GM23338 (cell line): ENCODE measurements at regions not wholly inside any gene's neighbourhood (a gene's known extent, or its start where the extent isn't known, plus 50 kb on each side); places are given as distances from the start of the nearest gene placed in this dataset.

Experiments used
- ATAC-seq: fragments of 200-7000 bp; cut with Tn5 transposase; 3 replicates; pipeline ENCODE4 v1.9.1; 2020
- DNase-seq: peaks from one replicate; pipeline ENCODE4 v3.0.0-alpha.2; 2015; ENCODE audit warnings: low spot score
- H2AFZ ChIP-seq: fragments of 200-600 bp; sonication (generic); 2 replicates; pipeline ENCODE4 v1.8.0; 2016; ENCODE audit warnings: antibody characterized with exemption, mild to moderate bottlenecking, moderate library complexity
- H3F3A ChIP-seq: fragments of 200-600 bp; sonication (generic); replicated peaks from 2 replicates; pipeline ENCODE4 v1.8.0; 2017; ENCODE audit warnings: antibody characterized with exemption, mixed run types, low read depth
- H3K27ac ChIP-seq: fragments of 200-600 bp; sonication (generic); 2 replicates; pipeline ENCODE4 v1.6.1; 2016; ENCODE audit warnings: low read depth
- H3K27me3 ChIP-seq: fragments of 200-600 bp; sonication (generic); 2 replicates; pipeline ENCODE4 v1.8.0; 2016; ENCODE audit warnings: mild to moderate bottlenecking, mixed run types, moderate library complexity; ENCODE audit not compliant: insufficient read depth
- H3K36me3 ChIP-seq: fragments of 200-600 bp; sonication (generic); 2 replicates; pipeline ENCODE4 v1.8.0; 2016; ENCODE audit warnings: mild to moderate bottlenecking; ENCODE audit not compliant: insufficient read depth
- H3K4me1 ChIP-seq: fragments of 200-600 bp; sonication (generic); 2 replicates; pipeline ENCODE4 v1.8.0; 2016; ENCODE audit warnings: mild to moderate bottlenecking, moderate library complexity; ENCODE audit not compliant: insufficient read depth
- H3K4me2 ChIP-seq: fragments of 200-600 bp; sonication (generic); 2 replicates; pipeline ENCODE4 v1.7.1; 2017; ENCODE audit warnings: mixed run types
- H3K4me3 ChIP-seq: fragments of 200-600 bp; sonication (generic); 2 replicates; pipeline ENCODE4 v1.6.1; 2016; ENCODE audit warnings: mixed run types
- H3K79me2 ChIP-seq: fragments of 200-600 bp; sonication (generic); replicated peaks from 2 replicates; pipeline ENCODE4 v1.8.0; 2017; ENCODE audit warnings: mild to moderate bottlenecking; ENCODE audit not compliant: insufficient read depth
- H3K9me2 ChIP-seq: fragments of 200-600 bp; sonication (generic); 2 replicates; pipeline ENCODE4 v1.8.0; 2017; ENCODE audit not compliant: insufficient read depth
- H4K20me1 ChIP-seq: fragments of 200-600 bp; sonication (generic); replicated peaks from 2 replicates; pipeline ENCODE4 v1.8.0; 2017; ENCODE audit warnings: mild to moderate bottlenecking; ENCODE audit not compliant: insufficient read depth
- H3K27ac Mint-ChIP-seq: 2 replicates; pipeline ENCODE4 v1.8.0; 2020; ENCODE audit warnings: inconsistent platforms, mild to moderate bottlenecking, moderate library complexity, mixed read lengths
- H3K27me3 Mint-ChIP-seq: 3 replicates; pipeline ENCODE4 v1.8.0; 2022; ENCODE audit warnings: low read depth, mild to moderate bottlenecking, moderate library complexity, mixed read lengths, inconsistent platforms; ENCODE audit not compliant: insufficient read depth, poor library complexity
- H3K36me3 Mint-ChIP-seq: 3 replicates; pipeline ENCODE4 v1.8.0; 2021; ENCODE audit warnings: low read depth, mild to moderate bottlenecking, inconsistent platforms, moderate library complexity, mixed read lengths
- H3K4me1 Mint-ChIP-seq: 3 replicates; pipeline ENCODE4 v1.8.0; 2020; ENCODE audit warnings: mild to moderate bottlenecking, inconsistent platforms, mixed read lengths
- H3K4me3 Mint-ChIP-seq: 3 replicates; pipeline ENCODE4 v1.8.0; 2021; ENCODE audit warnings: moderate library complexity, mild to moderate bottlenecking, inconsistent platforms, mixed read lengths
- H3K9me3 Mint-ChIP-seq: 3 replicates; pipeline ENCODE4 v1.8.0; 2020; ENCODE audit warnings: moderate library complexity, mild to moderate bottlenecking, inconsistent platforms, mixed read lengths
- CREB1 ChIP-seq: fragments of 250-450 bp; sonication (Bioruptor Pico); IDR thresholded peaks from 2 replicates; pipeline ENCODE4 v1.5.0; 2020; ENCODE audit warnings: low read depth, mild to moderate bottlenecking, moderate library complexity
- EZH2phosphoT487 ChIP-seq: fragments of 200-600 bp; sonication (generic); IDR thresholded peaks from one replicate; pipeline ENCODE4 v1.8.1; 2018; ENCODE audit warnings: antibody characterized with exemption; ENCODE audit not compliant: unreplicated experiment
- NANOG ChIP-seq: IDR thresholded peaks from 2 replicates; pipeline ENCODE4 v1.6.1; 2016; ENCODE audit warnings: antibody characterized with exemption, borderline replicate concordance
- STAT1 ChIP-seq: IDR thresholded peaks from one replicate; pipeline ENCODE4 v1.6.1; 2016; ENCODE audit warnings: antibody characterized with exemption; ENCODE audit not compliant: unreplicated experiment
- ZNF114 ChIP-seq: fragments of 250-450 bp; sonication (Bioruptor Pico); IDR thresholded peaks from 2 replicates; pipeline ENCODE4 v1.5.0; 2020; ENCODE audit warnings: mild to moderate bottlenecking, moderate library complexity
- ZNF331 ChIP-seq: fragments of 250-450 bp; sonication (Bioruptor Pico); IDR thresholded peaks from 2 replicates; pipeline ENCODE4 v1.5.0; 2020; ENCODE audit warnings: low read depth, mild to moderate bottlenecking, moderate library complexity
- ZNF462 ChIP-seq: fragments of 250-450 bp; sonication (Bioruptor Pico); IDR thresholded peaks from 2 replicates; pipeline ENCODE4 v1.5.0; 2020; ENCODE audit warnings: mild to moderate bottlenecking, moderate library complexity
- TF ChIP-seq, protein P1 (sequence below), 2 experiments: fragments of 200-600 bp in 1 of 2; sonication (generic) in 1 of 2; conservative IDR thresholded peaks; 2 replicates each; pipeline versions ENCODE4 v1.5.1 to v1.6.1; 2016 to 2017; ENCODE audit warnings: antibody characterized with exemption in 2 of 2, low read depth in 2 of 2, mild to moderate bottlenecking in 2 of 2, moderate library complexity in 1 of 2
- TF ChIP-seq, protein P2 (sequence below): IDR thresholded peaks from 2 replicates; pipeline ENCODE4 v1.6.1; 2016; ENCODE audit warnings: antibody characterized with exemption

GRCh38 chr10:33519130-33519860 is 184.8 kb upstream of the NRP1 start:
- no peaks in the 10 kb centered on the region for H3F3A ChIP-seq
- H3K9me2 ChIP-seq = peaks cover 8% of the 10 kb centered on the region; the same call in 1 of the 2 replicates
- peaks cover 31% of the 10 kb centered on the region for H3K4me1 ChIP-seq
- H3K27me3 ChIP-seq = no peaks in the 10 kb centered on the region
- TF ChIP-seq ZNF331 (CRISPR knock-in tag) (no peak), NANOG (peak; percentile 89), EZH2phosphoT487 (no peak), CREB1 (CRISPR knock-in tag) (no peak), STAT1 (no peak), ZNF114 (CRISPR knock-in tag) (no peak)
- TF ChIP-seq, protein P1, sequence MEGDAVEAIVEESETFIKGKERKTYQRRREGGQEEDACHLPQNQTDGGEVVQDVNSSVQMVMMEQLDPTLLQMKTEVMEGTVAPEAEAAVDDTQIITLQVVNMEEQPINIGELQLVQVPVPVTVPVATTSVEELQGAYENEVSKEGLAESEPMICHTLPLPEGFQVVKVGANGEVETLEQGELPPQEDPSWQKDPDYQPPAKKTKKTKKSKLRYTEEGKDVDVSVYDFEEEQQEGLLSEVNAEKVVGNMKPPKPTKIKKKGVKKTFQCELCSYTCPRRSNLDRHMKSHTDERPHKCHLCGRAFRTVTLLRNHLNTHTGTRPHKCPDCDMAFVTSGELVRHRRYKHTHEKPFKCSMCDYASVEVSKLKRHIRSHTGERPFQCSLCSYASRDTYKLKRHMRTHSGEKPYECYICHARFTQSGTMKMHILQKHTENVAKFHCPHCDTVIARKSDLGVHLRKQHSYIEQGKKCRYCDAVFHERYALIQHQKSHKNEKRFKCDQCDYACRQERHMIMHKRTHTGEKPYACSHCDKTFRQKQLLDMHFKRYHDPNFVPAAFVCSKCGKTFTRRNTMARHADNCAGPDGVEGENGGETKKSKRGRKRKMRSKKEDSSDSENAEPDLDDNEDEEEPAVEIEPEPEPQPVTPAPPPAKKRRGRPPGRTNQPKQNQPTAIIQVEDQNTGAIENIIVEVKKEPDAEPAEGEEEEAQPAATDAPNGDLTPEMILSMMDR (conservative IDR thresholded peaks at IDR 0.05; ENCODE audit: low read depth in 2 of 2) = no peak
- Mint-ChIP-seq H3K27me3 (peaks cover 5% of the 10 kb centered on the region), H3K4me3 (no peak overlapping the region), H3K4me1 (peaks cover 38% of the 10 kb centered on the region), H3K27ac (no peak overlapping the region), H3K9me3 (peaks cover 6% of the 10 kb centered on the region; the same call in 2 of the 3 replicates), H3K36me3 (peaks cover 4% of the 10 kb centered on the region; the same call in 2 of the 3 replicates)
- H3K36me3 ChIP-seq = no peaks in the 10 kb centered on the region
- H3K79me2 ChIP-seq = no peaks in the 10 kb centered on the region
- no peak overlapping the region for H3K4me3 ChIP-seq
- peak overlapping the region; percentile 21 for H3K27ac ChIP-seq
- H2AFZ ChIP-seq = no peak overlapping the region
- peak; percentile 85 for ATAC-seq
- peak; percentile 64 for DNase-seq
- H4K20me1 ChIP-seq = no peaks in the 10 kb centered on the region
- peak overlapping the region; percentile 54 for H3K4me2 ChIP-seq

- H4K20me1 ChIP-seq = no peaks in the 10 kb centered on the region
- ATAC-seq = no peak
- no peak overlapping the region for H3K27ac Mint-ChIP-seq
- TF ChIP-seq STAT1 = no peak
- TF ChIP-seq CREB1 (CRISPR knock-in tag) = no peak
- TF ChIP-seq, protein P2, sequence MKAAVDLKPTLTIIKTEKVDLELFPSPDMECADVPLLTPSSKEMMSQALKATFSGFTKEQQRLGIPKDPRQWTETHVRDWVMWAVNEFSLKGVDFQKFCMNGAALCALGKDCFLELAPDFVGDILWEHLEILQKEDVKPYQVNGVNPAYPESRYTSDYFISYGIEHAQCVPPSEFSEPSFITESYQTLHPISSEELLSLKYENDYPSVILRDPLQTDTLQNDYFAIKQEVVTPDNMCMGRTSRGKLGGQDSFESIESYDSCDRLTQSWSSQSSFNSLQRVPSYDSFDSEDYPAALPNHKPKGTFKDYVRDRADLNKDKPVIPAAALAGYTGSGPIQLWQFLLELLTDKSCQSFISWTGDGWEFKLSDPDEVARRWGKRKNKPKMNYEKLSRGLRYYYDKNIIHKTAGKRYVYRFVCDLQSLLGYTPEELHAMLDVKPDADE = no peak
- TF ChIP-seq, protein P1 (conservative IDR thresholded peaks at IDR 0.05; ENCODE audit: low read depth in 2 of 2) = no peak
- no peak for TF ChIP-seq ZNF462 (CRISPR knock-in tag)
- TF ChIP-seq ZNF114 (CRISPR knock-in tag) = no peak
Measured at GRCh38 chr10:33510206-33510605, 175.7 kb upstream of the NRP1 start.

More at GRCh38 chr10:33510206-33510605, 175.7 kb upstream of the NRP1 start:
- H3K36me3 Mint-ChIP-seq = no peaks in the 10 kb centered on the region
- H3K4me1 Mint-ChIP-seq = peaks cover 10% of the 10 kb centered on the region; the same call in 2 of the 3 replicates
- no peaks in the 10 kb centered on the region for H3K9me2 ChIP-seq
- peaks cover 11% of the 10 kb centered on the region; the same call in 1 of the 2 replicates for H3K4me1 ChIP-seq
- no peak overlapping the region for H3K4me2 ChIP-seq
- no peak for DNase-seq
- H3K27me3 ChIP-seq = no peaks in the 10 kb centered on the region
- no peaks in the 10 kb centered on the region; the same call in 1 of the 3 replicates for H3K9me3 Mint-ChIP-seq
- H3K4me3 ChIP-seq = no peak overlapping the region
- H3K27ac ChIP-seq = no peak overlapping the region
- no peak overlapping the region for H3K4me3 Mint-ChIP-seq
- H3K36me3 ChIP-seq = peaks cover 3% of the 10 kb centered on the region; the same call in 1 of the 2 replicates
- H3K79me2 ChIP-seq = no peaks in the 10 kb centered on the region
- H3K27me3 Mint-ChIP-seq = peaks cover 2% of the 10 kb centered on the region
- H3F3A ChIP-seq = no peaks in the 10 kb centered on the region
- H2AFZ ChIP-seq = peak overlapping the region; percentile 38; the same call in 1 of the 2 replicates
